ENCODE measurements at regions not wholly inside any gene's neighbourhood (a gene's known extent, or its start where the extent isn't known, plus 50 kb on each side); places are given as distances from the start of the nearest gene placed in this dataset.

- dilution Hi-C loops (cut with MboI; ENCODE audit: extremely low pct_ligation_motif_present, low sequenced_read_pairs): no loop called here
Observed at GRCh38 chr12:124205405-124205804, 89.5 kb upstream of the RFLNA start.

DNA sequence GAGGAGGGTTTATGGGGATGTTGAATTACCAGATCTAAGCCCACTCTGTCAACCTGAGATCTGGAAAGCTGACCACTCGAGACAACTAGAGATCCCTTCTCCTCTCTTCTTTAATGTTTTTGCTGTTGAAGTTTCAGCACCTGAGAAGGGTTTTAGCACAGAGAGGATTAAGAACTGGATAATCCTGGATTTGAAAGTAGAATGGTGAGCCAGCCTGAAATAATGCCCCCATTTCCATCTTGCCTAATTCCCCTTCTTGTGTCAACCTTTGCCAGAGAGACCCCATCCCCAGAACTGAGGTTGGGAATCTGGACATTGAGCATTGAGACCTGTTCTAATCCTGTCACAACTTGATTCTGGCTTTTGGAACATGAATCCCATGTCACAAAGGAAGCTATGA is 87.8 kb upstream of the RFLNA start:
- Histone ChIP-seq H3K9ac (ENCODE audit: control insufficient read depth, extremely low read depth, insufficient read depth, low read length) (no peak overlapping the region), H3K27ac (ENCODE audit: control insufficient read depth, insufficient read depth, low read length) (no peak overlapping the region), H3K27me3 (ENCODE audit: control insufficient read depth, extremely low read depth, insufficient read depth, low read length) (peaks cover 7% of the 10 kb centered on the region), H3K9me1 (ENCODE audit: control insufficient read depth, extremely low read depth, insufficient read depth, low read length) (no peaks in the 10 kb centered on the region), H3K79me2 (ENCODE audit: control insufficient read depth, insufficient read depth, low read length) (no peaks in the 10 kb centered on the region), H3K4me1 (ENCODE audit: control insufficient read depth, extremely low read depth, insufficient read depth, low read length) (no peaks in the 10 kb centered on the region), H3K4me2 (ENCODE audit: control insufficient read depth, extremely low read depth, insufficient read depth, low read depth, low read length) (no peak overlapping the region), H3K9me3 (ENCODE audit: control insufficient read depth, low read depth, low read length) (no peaks in the 10 kb centered on the region), H2AFZ (ENCODE audit: control insufficient read depth, low read length) (no peak overlapping the region), H4K20me1 (ENCODE audit: control insufficient read depth, extremely low read depth, insufficient read depth, low read length) (no peaks in the 10 kb centered on the region), H3K4me3 (ENCODE audit: control insufficient read depth in 2 of 3, extremely low read depth in 1 of 3, insufficient read depth in 2 of 3, low read depth in 1 of 3, low read length in 3 of 3) (no peak overlapping the region), H3K36me3 (ENCODE audit: control insufficient read depth in 2 of 2, extremely low read depth in 1 of 2, insufficient read depth in 2 of 2, low read length in 2 of 2) (no peaks in the 10 kb centered on the region)
- FAIRE-seq (no peak), DNase-seq (ENCODE audit: low read depth, low spot score) (no peak)
- TF ChIP-seq CTCF (optimal IDR thresholded peaks at IDR 0.05 in 1 of 3, IDR thresholded peaks at IDR 0.05 in 1 of 3, conservative IDR thresholded peaks at IDR 0.05 in 1 of 3; ENCODE audit: extremely low read depth in 1 of 3, insufficient read depth in 2 of 3, low read length in 3 of 3) (no peak), EZH2 (IDR thresholded peaks at IDR 0.05; ENCODE audit: low read length) (no peak)
- dilution Hi-C loops (cut with MboI; ENCODE audit: extremely low pct_ligation_motif_present, low sequenced_read_pairs): no loop called here

More at GRCh38 chr12:124205405-124205804, 89.5 kb upstream of the RFLNA start:
- Histone ChIP-seq H3K9me3 (ENCODE audit: control insufficient read depth, low read depth, low read length) (peaks cover 3% of the 10 kb centered on the region), H3K36me3 (ENCODE audit: control insufficient read depth in 2 of 2, extremely low read depth in 1 of 2, insufficient read depth in 2 of 2, low read length in 2 of 2) (no peaks in the 10 kb centered on the region), H3K9ac (ENCODE audit: control insufficient read depth, extremely low read depth, insufficient read depth, low read length) (no peak overlapping the region), H3K4me1 (ENCODE audit: control insufficient read depth, extremely low read depth, insufficient read depth, low read length) (no peaks in the 10 kb centered on the region), H3K27ac (ENCODE audit: control insufficient read depth, insufficient read depth, low read length) (no peak overlapping the region), H3K9me1 (ENCODE audit: control insufficient read depth, extremely low read depth, insufficient read depth, low read length) (no peaks in the 10 kb centered on the region), H4K20me1 (ENCODE audit: control insufficient read depth, extremely low read depth, insufficient read depth, low read length) (no peaks in the 10 kb centered on the region), H3K79me2 (ENCODE audit: control insufficient read depth, insufficient read depth, low read length) (no peaks in the 10 kb centered on the region), H2AFZ (ENCODE audit: control insufficient read depth, low read length) (no peak overlapping the region), H3K4me3 (ENCODE audit: control insufficient read depth in 2 of 3, extremely low read depth in 1 of 3, insufficient read depth in 2 of 3, low read depth in 1 of 3, low read length in 3 of 3) (no peak overlapping the region), H3K4me2 (ENCODE audit: control insufficient read depth, extremely low read depth, insufficient read depth, low read depth, low read length) (no peak overlapping the region), H3K27me3 (ENCODE audit: control insufficient read depth, extremely low read depth, insufficient read depth, low read length) (peaks cover 7% of the 10 kb centered on the region)
- TF ChIP-seq EZH2 (IDR thresholded peaks at IDR 0.05; ENCODE audit: low read length) (no peak), CTCF (optimal IDR thresholded peaks at IDR 0.05 in 1 of 3, IDR thresholded peaks at IDR 0.05 in 1 of 3, conservative IDR thresholded peaks at IDR 0.05 in 1 of 3; ENCODE audit: extremely low read depth in 1 of 3, insufficient read depth in 2 of 3, low read length in 3 of 3) (no peak)
- no peak for DNase-seq (ENCODE audit: low read depth, low spot score)
- FAIRE-seq: no peak

All from keratinocyte (primary cell).